SU-DHL-6 (cell line): ENCODE measurements at regions not wholly inside any gene's neighbourhood (a gene's known extent, or its start where the extent isn't known, plus 50 kb on each side); places are given as distances from the start of the nearest gene placed in this dataset.

Experiments
- EZH2phosphoT487 ChIP-seq: fragments of 200-600 bp; sonication (generic), shearing (Covaris generic); conservative IDR thresholded peaks from 2 replicates; pipeline ENCODE4 v1.6.1; 2018; ENCODE audit warnings: mild to moderate bottlenecking, antibody characterized with exemption, low read length, moderate library complexity, mixed read lengths
- TF ChIP-seq, protein P1 (sequence below): fragments of 200-600 bp; sonication (generic); IDR thresholded peaks from one replicate; pipeline ENCODE4 v1.5.1; 2017; ENCODE audit warnings: antibody characterized with exemption, mild to moderate bottlenecking, low read length, moderate library complexity; ENCODE audit not compliant: insufficient read depth, poor library complexity, severe bottlenecking

DNA sequence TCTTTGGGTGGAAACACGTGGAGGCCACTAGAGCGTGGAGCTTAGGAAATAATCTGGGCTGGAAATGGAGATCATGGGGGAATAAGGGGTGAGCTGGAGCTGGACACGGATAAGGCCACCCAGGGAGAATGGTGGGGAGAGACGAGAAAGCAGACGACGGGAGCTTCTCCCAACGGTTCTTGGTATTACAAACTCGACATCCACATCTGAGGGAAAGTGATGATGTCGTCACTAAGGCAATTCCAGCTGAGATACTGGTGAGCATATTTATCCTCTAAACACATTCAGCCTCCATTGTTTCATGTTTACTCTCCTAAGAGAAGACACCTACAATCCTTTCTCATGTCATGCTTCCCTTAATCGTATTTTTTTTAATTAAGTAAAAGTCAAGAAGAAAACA is 50.2 kb upstream of the SNX9 start:
- TF ChIP-seq, protein P1, sequence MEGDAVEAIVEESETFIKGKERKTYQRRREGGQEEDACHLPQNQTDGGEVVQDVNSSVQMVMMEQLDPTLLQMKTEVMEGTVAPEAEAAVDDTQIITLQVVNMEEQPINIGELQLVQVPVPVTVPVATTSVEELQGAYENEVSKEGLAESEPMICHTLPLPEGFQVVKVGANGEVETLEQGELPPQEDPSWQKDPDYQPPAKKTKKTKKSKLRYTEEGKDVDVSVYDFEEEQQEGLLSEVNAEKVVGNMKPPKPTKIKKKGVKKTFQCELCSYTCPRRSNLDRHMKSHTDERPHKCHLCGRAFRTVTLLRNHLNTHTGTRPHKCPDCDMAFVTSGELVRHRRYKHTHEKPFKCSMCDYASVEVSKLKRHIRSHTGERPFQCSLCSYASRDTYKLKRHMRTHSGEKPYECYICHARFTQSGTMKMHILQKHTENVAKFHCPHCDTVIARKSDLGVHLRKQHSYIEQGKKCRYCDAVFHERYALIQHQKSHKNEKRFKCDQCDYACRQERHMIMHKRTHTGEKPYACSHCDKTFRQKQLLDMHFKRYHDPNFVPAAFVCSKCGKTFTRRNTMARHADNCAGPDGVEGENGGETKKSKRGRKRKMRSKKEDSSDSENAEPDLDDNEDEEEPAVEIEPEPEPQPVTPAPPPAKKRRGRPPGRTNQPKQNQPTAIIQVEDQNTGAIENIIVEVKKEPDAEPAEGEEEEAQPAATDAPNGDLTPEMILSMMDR = no peak
- TF ChIP-seq EZH2phosphoT487 = no peak
